Sigmoid colon (tissue), 4 donors: ENCODE measurements at regions not wholly inside any gene's neighbourhood (a gene's known extent, or its start where the extent isn't known, plus 50 kb on each side); places are given as distances from the start of the nearest gene placed in this dataset.

Experiments used
- EP300 ChIP-seq, 4 donors: sonication (generic); formaldehyde crosslinking; IDR thresholded peaks; one replicate each; pipeline ENCODE4 v1.6.1; 2017; ENCODE audit warnings: antibody characterized with exemption in 4 of 4
- TF ChIP-seq, protein P1 (sequence below), 4 experiments: fragments of 450-650 bp in 3 of 4; fragments of 200-600 bp in 1 of 4; IDR thresholded peaks; one replicate each; pipeline ENCODE4 v1.5.1; 2016 to 2019; ENCODE audit warnings: antibody characterized with exemption in 4 of 4, mild to moderate bottlenecking in 3 of 4, moderate library complexity in 2 of 4

DNA sequence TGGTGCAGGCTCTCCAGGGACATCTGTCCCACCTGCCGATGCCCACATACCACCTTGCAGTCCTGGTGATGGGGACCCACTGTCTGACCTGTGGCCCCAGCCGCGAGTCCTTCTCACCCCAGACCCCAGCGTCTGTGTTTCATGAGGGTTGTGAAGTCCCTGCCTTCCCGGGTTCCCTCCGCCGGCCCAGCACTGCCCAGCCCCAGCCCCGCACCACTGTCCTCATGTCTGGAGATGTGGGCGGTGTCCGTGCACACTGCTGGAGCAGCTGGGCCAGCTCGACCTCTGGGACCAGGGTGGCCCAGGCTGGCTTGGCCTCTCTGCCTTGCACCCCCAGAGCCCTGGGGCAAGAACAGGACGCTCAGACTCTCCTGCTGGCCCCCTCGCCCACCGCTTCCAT, 199.5 kb upstream of the CIBAR2 start:
- TF ChIP-seq EP300 (IDR thresholded peaks at IDR 0.05): no peak
- TF ChIP-seq, protein P1, sequence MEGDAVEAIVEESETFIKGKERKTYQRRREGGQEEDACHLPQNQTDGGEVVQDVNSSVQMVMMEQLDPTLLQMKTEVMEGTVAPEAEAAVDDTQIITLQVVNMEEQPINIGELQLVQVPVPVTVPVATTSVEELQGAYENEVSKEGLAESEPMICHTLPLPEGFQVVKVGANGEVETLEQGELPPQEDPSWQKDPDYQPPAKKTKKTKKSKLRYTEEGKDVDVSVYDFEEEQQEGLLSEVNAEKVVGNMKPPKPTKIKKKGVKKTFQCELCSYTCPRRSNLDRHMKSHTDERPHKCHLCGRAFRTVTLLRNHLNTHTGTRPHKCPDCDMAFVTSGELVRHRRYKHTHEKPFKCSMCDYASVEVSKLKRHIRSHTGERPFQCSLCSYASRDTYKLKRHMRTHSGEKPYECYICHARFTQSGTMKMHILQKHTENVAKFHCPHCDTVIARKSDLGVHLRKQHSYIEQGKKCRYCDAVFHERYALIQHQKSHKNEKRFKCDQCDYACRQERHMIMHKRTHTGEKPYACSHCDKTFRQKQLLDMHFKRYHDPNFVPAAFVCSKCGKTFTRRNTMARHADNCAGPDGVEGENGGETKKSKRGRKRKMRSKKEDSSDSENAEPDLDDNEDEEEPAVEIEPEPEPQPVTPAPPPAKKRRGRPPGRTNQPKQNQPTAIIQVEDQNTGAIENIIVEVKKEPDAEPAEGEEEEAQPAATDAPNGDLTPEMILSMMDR (IDR thresholded peaks at IDR 0.05): no peak
